ENCODE measurements at regions not wholly inside any gene's neighbourhood (a gene's known extent, or its start where the extent isn't known, plus 50 kb on each side); places are given as distances from the start of the nearest gene placed in this dataset.

DNA sequence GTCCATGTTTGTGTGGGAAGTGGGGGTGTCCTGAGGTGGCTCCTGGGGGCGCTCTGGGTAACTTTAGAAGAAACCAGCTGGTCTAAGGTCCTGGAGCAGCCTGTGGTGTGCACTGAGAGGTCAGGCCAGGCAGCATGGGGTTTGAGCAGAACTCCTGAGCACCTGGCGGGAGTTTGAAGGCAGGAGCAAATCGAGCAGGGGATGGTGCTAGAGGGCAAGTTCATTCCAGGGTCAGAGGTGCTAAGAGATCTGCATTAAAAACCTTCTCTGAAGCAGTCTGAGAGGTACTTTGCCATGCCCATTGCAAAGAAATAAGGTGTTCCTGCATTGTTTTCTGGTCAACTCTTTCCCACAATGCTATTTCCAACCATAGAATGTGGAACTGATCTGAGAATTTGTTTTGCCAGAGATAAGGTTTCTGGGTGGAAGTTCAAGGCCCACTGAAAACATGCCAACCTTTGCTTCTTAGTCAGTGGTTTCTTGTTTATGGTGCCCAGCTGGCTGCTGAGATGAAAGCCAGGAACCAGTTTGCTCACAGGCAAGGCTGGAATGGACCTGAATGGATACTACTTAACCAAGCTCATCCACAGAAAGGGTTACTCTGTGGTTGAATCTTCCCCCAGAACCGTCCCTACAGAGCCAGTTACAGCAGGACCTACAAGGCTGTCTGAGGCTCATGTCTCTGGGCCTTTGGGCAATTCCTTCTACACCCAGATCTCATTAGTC is 136.3 kb upstream of the TMEM72 start:
- no peak for DNase-seq (ENCODE audit: low read depth in 2 of 2)

DNA sequence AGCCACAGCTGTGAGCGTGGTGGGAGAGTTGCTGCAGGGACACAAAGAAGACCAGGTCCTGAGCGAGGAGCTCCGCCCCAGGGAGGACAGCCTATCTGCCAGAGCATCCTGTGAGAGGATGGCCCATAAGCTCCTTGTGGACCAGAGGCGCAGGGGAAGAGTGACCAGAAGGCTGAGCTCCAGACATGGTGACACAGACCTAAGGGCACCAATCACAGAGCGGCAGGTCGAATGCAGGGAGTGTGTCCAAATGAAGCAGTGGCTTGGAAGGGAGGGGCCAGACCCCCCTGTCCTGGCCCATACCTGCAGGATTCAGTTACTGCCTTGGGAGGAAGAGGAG is 135.8 kb upstream of the TMEM72 start:
- DNase-seq (ENCODE audit: low read depth in 2 of 2), result no peak

DNA sequence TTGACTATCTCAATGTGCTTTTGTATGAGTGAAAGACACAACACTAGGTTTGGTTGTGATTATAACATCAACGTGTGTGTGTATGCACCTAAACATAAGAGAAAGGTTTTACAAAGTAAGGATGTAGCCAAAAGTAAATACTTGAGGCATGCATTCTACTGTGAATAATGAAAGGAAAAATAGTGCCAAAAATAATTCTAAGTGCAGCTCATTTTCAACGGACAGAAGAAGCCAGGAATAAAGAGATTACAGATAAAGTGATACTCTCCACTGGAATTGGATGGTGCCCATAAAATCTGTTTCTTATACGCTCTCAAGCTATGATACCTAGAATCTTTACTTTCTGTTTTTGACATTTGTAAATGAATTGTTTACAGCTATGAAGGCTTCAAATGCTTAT is 135.0 kb upstream of the TMEM72 start:
- no peak for DNase-seq (ENCODE audit: low read depth in 2 of 2)

DNA sequence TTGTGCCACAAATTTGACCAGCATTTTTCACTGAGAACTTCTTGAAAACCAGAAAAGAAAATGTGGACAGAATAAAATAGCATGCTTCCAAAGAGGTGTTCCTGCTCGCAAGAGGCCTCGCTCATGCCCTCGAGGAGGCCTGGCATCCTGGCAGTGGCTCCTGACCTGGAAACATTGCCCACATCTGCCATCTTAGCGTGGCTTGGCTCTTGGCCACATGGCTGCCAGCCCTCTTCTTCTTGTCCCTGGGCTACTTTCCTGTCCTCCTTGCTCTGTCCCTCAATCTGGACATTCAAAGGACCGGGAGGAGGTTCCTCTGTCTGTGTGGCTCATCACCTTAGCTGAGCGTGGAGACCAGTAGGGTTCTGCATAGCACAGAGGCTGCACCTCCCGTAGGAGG is 131.6 kb upstream of the TMEM72 start:
- no peak for DNase-seq (ENCODE audit: low read depth in 2 of 2)

DNA sequence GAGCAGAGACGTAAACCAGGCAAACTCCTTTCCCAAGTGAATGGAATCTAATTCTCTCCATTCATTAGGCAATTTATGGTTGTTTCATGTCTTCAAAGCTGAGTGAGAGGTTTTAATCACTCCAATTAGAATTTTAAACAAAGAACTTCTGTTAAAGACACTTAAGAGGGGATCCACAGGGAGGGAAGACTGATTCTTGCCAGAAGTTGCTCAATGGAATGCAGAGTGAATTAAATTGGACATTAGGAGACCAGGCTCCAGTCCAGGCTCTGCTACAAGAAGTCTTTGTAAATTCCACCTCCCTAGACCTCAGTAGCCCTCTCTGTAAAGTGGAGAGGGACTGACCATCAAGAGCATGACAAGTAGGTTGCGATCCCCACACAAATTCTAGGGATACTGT is 130.7 kb upstream of the TMEM72 start:
- no peak for DNase-seq (ENCODE audit: low read depth in 2 of 2)

DNA sequence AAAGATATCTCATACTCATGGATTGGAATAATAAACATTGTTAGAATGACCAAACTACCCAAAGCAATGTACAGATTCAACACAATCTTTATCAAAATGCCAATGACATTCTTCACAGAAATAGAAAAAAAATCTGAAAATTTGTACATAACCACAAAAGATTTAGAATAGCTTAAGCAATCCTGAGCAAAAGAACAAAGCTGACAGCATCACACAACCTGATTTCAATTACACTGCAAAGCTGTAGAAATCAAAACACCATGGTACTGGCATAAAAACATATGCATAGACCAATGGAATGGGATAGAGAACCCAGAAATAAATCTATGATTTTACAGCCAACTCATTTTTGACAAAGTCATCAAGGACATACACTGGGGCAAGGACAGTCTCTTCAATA is 130.0 kb upstream of the TMEM72 start:
- DNase-seq (ENCODE audit: low read depth in 2 of 2), result no peak

DNA sequence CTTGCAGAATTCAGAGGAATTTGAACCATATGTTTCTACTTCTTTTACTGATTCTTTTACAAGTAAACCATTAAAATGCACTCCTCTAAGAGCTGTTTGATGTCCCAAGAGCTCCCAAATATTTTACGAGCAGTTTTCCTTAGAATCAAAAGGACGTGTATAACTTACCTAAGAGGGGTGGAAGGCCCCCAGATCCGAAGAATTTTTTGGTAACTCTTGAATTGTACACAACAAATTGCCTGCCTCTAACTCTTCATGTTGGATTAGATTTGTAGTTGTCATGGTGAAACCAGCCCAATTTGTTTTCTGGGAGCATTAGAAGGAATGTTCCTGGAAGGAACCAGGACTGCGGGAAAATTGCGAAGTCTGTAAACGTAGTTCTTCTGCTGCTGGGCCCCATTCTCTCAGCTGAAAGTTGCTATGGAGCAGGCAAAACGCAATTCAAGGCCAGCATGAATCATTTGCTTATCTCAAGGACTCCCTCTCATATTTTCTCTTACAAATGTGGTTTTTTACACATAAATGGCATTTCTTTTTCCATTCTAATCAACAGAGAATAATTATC is 124.8 kb upstream of the TMEM72 start:
- DNase-seq (ENCODE audit: low read depth in 2 of 2), result no peak

DNA sequence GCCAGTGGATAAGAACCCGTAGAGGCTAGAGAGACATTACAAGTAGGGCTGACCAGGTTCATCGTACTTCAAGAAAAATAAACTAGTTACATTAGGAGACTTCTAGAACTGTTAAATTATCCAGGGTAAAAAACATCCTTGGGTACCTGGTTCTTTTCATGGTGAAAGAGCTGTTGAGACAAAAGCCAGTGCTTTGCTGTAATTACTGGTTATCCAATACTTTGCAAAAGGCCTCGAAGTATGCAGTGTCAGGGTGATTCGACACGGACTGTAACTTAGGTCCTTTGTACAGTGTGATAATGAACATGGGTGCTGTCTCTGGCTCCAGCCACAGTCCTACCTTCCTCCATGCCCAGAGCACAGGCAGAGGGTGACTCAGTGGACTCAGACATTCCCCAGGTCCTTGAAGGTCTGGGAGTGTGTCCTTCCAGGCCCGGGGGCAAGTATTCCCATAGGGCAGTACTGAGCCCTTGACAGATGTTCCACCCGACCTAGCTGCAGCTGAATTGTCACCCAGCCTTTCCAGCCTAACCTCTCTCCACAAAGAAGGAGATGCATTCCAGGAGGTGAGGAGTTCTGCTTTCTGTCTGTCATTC is 123.6 kb upstream of the TMEM72 start:
- DNase-seq (ENCODE audit: low read depth in 2 of 2), result no peak

DNA sequence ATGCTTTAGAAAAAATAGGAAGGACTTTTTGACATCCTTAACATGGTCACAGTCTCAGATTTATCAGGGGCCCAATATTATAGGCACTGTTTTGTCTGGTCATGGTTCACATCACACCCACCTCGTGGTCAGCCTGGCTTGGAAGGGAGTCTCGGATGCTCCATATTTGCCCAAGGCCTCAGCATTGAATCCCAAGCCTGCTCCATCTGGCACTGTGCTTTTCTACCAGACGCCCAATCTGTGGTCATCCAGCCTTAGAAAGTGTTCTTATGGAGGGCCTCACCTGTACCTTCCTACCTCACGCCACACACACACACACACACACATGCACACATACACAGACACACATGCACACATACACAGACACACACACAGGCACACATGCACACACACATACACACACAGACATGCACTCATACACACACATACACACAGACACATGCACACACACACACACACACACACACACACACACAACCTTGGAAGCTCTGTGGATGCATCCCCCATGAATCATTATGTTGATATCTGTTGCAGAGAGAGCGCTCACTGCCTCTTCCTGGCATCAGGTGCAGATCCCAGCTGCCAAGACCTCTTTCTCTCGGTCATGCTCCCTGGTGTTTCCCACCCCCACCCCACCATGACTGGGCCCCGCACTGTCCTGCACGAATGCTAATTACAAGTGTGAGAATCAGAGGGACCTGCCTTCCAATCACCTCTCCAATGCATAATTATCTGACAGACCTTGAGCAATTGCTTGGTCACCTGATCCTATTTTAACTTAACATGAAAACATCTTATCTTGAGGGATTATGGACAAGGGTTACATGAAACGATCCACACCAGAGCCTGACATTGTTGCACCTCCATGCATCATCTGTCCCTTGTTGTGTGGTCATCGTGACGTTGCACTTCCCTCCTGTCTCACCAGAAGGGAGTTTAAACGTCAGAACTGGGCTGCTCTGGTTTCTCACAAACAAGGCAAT is 122.7 kb upstream of the TMEM72 start:
- DNase-seq (ENCODE audit: low read depth in 2 of 2), result no peak

DNA sequence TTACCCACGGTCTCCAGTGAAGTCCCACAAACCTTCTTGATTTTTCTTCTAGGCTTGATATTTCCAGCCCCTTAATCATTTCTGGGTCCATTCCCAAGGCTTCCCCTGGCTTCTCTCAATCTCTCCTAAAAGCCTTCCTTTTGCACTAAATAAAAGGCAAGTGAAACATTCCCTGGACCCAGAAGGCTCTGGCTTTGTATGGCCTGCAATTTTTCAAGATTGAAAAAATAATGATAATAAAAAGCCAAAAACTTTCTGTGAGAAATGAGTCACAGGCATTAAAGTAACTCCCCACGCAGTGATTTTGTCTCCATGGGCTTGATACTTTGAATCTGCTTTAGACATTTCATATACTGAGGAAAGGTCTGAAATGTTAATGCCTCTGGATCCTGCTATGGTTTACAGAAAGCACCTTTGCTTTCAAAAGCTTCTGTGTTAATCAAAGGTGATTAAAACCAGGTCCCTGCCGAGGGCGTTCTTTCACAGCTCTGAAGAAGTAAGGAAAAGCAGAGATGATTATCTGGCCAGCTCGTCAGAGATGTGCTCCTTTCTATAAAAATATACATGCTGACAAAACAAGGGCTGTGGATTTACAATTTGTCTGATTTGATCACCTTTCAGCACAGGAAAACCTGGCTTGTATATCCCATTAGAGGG is 118.9 kb upstream of the TMEM72 start:
- no peak for DNase-seq (ENCODE audit: low read depth in 2 of 2)

DNA sequence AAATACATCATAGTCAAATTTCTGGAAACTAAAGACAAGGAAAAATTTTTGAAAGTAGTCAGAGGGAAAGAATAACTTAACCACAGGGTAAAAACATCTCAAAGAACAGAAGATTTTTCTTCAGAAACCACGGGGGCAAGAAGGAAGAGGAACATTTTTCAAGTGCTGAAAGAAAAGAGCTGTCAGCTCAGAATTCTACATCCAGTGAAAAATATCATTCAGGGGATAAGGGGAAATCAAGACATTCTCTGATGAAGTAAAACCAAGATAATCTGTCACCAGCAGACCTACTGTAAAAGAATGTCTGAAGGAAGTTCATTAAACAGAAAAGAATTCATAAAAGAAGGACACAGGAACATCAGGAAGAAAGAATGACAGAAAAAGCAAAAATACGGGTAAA is 111.2 kb upstream of the TMEM72 start:
- no peak for DNase-seq (ENCODE audit: low read depth in 2 of 2)

DNA sequence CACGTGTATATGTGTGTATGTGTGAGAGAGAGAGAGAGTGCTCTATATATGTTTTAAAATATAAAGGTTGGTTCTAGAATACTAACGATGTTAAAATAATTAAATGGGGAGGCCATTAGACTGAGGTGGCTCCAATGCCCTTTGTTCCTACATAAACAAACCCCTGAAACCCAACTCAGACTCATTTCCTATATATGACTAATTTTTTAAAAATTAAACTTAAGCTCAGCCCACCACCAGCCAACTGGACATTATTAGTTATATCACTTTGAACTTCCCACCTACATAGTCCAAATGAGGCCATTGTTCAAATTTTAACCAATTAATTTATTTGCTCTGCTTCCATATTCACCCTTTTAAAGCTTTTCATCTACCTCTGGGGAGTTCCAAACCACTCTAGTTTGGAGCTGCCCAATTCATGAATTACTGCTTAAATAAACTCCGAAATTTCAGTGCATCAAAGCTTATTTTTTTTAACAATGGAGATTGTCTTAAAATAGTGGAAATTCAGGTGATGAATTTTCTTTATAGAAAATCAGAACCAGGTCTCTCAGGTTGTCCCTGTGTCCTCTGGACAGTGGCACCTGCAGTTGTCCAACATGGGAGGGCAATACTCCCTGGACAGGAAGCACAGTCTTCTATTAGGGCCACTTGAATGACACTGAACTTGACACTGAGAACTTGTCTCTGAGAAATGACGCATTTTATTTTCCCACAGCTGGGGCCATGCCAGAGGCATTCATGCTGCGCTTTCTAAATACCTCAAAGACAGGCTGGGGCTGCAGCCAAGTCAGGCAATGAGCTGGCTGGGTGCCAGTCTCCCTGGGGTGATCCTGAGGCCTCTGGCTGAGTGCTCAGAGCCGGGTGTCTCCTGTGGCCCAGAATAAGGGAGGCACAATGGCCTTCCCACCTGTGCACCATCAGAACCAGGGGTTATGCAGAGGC is 109.5 kb upstream of the TMEM72 start:
- peak; percentile 43 to 68 for DNase-seq (ENCODE audit: low read depth in 2 of 2)

DNA sequence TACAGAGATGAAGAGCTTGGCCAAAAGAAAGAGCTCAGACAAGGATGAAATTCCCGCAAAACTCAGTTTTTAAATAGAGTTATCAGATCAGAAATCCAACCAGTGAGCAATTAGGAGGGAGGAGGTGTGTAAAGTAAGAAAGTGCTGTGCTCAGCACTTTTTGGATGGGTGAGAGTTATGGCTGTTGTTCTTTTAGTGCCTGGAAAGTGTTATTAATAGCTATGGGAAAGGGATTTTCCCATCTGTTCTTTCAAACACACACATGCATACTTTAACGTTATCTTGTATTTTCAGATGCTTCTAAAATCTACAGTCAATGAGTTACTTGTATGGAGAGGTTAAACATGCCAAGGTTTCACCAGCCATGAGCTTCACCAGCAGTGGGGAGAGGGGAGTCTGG is 107.3 kb upstream of the TMEM72 start:
- no peak for DNase-seq (ENCODE audit: low read depth in 2 of 2)

DNA sequence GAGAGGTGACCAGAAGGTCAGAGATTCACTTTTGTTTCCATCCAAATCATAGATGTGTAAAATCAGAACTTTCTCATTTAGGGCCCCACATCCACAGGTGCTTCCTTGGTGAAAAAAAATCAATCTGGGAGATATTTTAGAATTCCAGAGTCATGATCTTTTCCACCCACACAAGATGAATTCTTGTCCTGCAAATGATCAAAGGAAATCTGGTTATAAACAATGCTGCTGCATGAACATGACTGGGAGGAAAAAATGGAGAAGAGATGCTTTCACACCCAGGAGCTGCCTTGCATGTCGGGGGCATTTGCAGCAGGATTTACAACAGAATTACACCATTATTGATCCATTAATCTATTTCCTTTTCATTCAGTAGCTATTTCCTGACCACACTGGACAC is 106.5 kb upstream of the TMEM72 start:
- DNase-seq (ENCODE audit: low read depth in 2 of 2), result no peak

DNA sequence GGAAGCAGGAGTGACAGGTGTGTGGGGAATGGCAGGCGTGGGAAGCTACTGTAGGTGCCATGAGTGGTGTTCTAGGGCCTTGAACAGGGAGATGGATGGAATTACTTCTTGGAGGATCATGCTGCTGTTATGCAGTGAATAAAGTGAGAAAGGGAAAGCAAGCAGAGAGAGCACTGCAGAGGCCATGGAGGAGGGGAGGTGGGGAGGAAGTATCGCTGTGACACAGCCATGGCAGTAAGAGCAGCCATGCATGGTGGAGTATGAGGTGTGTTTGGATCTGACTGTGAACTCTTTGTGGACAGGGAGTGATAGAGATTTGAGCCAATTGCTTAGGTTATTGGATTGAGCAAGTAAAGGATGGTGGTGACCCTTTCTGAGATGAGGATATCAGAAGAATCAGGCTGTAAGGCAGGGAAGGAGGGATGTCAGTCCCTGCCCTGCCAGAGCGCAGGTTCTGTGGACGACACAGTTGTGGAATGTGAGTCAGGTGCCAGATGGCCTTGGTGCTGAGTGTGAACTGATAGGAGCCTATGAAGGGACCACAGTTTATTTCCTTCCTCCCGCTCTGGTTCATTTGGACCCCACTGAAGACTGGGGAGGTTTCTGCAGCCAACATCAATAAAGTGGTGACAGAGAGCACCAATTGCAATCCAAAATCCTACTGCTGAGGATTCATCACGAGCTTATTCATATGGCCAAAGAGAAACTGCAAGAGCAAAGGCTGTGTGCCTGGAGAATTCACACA is 105.5 kb upstream of the TMEM72 start:
- DNase-seq (ENCODE audit: low read depth in 2 of 2), result peak in 1 of 2 donors; percentile 40

DNA sequence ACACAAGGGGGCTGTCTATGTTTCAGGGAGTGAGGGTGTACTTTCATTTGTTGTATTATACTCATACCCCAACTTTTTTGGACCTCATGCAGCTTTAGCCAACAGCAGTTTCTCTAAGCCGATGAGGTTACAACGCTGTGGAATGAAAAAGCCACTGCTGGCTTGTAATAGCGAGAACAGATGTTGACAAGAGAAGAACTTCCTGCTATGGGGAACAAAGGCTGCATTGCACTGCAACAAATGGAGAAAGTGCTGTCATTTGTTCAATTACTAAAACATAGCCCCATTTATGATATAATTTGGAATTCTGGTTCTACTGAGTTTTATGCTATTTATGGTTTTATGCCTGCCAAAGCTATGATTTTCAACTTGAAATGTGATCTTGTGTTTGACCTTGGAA is 104.2 kb upstream of the TMEM72 start:
- no peak for DNase-seq (ENCODE audit: low read depth in 2 of 2)

DNA sequence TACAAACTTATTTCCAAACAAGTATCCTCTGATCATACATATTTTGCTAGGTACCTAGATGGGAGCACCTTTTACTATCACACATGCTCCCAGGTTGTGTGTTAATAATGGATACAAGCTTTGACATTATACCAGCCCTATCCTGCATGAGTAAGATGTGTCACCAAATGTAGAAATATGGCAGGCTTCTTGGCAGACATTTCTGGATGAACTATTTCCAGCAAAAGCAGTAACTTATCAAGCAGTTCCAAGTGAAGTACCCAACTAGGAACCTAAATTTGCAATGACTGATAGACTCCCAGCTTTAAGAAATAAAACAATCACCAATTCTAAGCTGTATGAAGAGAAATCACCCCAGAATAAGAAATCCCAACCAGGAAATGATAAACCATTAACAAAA is 103.7 kb upstream of the TMEM72 start:
- DNase-seq (ENCODE audit: low read depth in 2 of 2), result no peak

DNA sequence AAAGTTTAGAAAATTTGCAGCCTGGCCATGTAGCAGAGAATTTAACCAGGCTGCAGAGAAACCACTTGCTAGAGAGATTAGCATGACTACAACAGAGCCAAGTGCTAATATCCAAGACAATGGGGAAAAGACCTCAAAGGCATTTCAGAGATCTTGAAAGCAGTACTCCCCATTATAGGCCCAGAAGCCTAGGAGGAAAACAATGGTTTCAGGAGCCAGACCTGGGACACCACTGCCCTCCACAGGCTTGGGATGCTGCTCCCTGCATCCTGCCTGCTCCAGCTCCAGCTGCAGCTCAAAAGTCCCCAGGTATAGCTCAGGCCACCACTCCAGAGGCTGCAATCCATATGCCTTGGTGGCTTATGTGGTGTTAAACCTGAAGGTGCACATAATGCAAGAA is 101.5 kb upstream of the TMEM72 start:
- DNase-seq (ENCODE audit: low read depth in 2 of 2), result no peak

DNA sequence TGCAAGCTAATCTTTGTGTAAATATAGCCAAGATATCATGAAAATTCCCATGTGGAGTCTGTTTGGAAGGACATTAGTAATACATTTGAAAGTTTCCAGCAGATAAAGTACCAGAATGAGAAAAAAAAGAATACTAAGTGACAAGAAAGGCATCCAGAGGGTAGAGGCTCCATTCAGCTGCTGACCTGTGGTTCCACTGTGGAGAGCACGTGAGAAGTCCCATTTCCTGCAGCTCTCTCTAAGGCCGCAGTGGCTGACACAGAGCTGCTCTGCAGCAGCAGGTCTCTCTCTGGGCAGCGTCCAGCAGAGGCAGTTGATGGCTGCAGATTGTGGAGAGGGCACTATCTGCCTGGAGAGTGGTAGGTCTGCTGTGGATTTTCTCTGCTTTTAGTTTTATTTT is 100.1 kb upstream of the TMEM72 start:
- peak in 1 of 2 donors; percentile 45 for DNase-seq (ENCODE audit: low read depth in 2 of 2)

DNA sequence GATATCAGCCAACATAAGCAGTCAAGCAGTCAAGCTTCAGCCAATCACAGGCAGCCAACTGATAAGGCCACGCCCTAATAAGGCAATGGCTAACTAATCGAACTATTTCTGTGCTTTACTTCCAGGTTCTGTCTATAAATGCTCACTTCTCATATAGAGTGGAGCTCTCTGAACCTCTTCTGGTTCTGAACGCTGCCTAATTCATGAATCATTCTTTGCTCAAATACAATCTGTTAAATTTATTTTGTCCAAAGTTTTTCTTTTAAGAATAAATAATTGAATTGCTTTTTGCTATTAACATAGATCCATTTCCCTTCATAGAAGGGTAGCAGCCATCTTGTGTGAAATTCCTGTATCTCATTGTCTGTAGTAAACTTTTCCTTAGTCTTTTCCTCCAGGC is 97.9 kb upstream of the TMEM72 start:
- no peak for DNase-seq (ENCODE audit: low read depth in 2 of 2)
